Suprapubic skin (tissue), 4 donors: ENCODE measurements at regions not wholly inside any gene's neighbourhood (a gene's known extent, or its start where the extent isn't known, plus 50 kb on each side); places are given as distances from the start of the nearest gene placed in this dataset.
"Not testable (repeated sequence)": the region's sequence is repeated elsewhere in the genome, so short reads cannot be mapped to it uniquely, and the experiment has no call there.

Experiments used
- CTCF ChIP-seq, 2 donors: fragments of 200-600 bp in 1 of 2; fragments of 450-650 bp in 1 of 2; sonication (generic) in 1 of 2; IDR thresholded peaks; one replicate each; pipeline ENCODE4 v1.5.1; 2016 to 2019; ENCODE audit warnings: antibody characterized with exemption in 2 of 2, mild to moderate bottlenecking in 1 of 2, moderate library complexity in 1 of 2
- EP300 ChIP-seq: sonication (generic); formaldehyde crosslinking; IDR thresholded peaks from one replicate; pipeline ENCODE4 v1.6.1; 2017; ENCODE audit warnings: antibody characterized with exemption
- POLR2A ChIP-seq, 2 donors: fragments of 450-650 bp; IDR thresholded peaks; one replicate each; pipeline ENCODE4 v1.6.1; 2017; ENCODE audit warnings: antibody characterized with exemption in 2 of 2, mild to moderate bottlenecking in 2 of 2, moderate library complexity in 2 of 2
- POLR2AphosphoS5 ChIP-seq, 3 donors: sonication (generic); formaldehyde crosslinking; IDR thresholded peaks; one replicate each; pipeline ENCODE4 v1.6.1; 2017; ENCODE audit warnings: antibody characterized with exemption in 3 of 3

- TF ChIP-seq CTCF (IDR thresholded peaks at IDR 0.05); EP300; POLR2A (IDR thresholded peaks at IDR 0.05); POLR2AphosphoS5 (IDR thresholded peaks at IDR 0.05): not testable (repeated sequence)
Observed at GRCh38 chr15:30471366-30471749, 57.3 kb upstream of the GOLGA8R start.
